H9 (cell line): ENCODE measurements at regions not wholly inside any gene's neighbourhood (a gene's known extent, or its start where the extent isn't known, plus 50 kb on each side); places are given as distances from the start of the nearest gene placed in this dataset.

Experiments used
- DNase-seq: peaks from one replicate; pipeline ENCODE4 v3.0.0-alpha.2; 2017
- H2AFZ ChIP-seq: one replicate; pipeline ENCODE4 v1.6.1; 2013; ENCODE audit warnings: mild to moderate bottlenecking, low read length, control low read depth, moderate library complexity
- H2AK5ac ChIP-seq: 2 replicates; pipeline ENCODE4 v1.6.1; 2013; ENCODE audit warnings: low read length, control low read depth, mixed read lengths; ENCODE audit not compliant: insufficient read length
- H2BK120ac ChIP-seq: one replicate; pipeline ENCODE4 v1.6.1; 2013; ENCODE audit warnings: low read depth, mild to moderate bottlenecking, low read length, control low read depth, inconsistent platforms; ENCODE audit not compliant: poor library complexity, severe bottlenecking
- H2BK12ac ChIP-seq: 2 replicates; pipeline ENCODE4 v1.6.1; 2013; ENCODE audit warnings: low read length, control low read depth, mixed read lengths, low read depth; ENCODE audit not compliant: insufficient read length
- H2BK15ac ChIP-seq: 2 replicates; pipeline ENCODE4 v1.6.1; 2013; ENCODE audit warnings: low read depth, low read length, control low read depth
- H2BK20ac ChIP-seq: one replicate; pipeline ENCODE4 v1.6.1; 2013; ENCODE audit warnings: low read depth, mild to moderate bottlenecking, low read length, control low read depth, inconsistent platforms; ENCODE audit not compliant: poor library complexity, severe bottlenecking
- H2BK5ac ChIP-seq: 2 replicates; pipeline ENCODE4 v1.6.1; 2013; ENCODE audit warnings: low read length, control low read depth, mixed read lengths; ENCODE audit not compliant: insufficient read length
- H3K14ac ChIP-seq: 2 replicates; pipeline ENCODE4 v1.6.1; 2013; ENCODE audit warnings: low read length, control low read depth; ENCODE audit not compliant: insufficient read depth
- H3K18ac ChIP-seq: 2 replicates; pipeline ENCODE4 v1.6.1; 2013; ENCODE audit warnings: low read depth, mild to moderate bottlenecking, mixed read lengths, low read length, control low read depth; ENCODE audit not compliant: insufficient read length
- H3K23ac ChIP-seq: 2 replicates; pipeline ENCODE4 v1.6.1; 2013; ENCODE audit warnings: low read length, control low read depth, mixed read lengths, low read depth; ENCODE audit not compliant: insufficient read length
- H3K23me2 ChIP-seq: 2 replicates; pipeline ENCODE4 v1.6.1; 2013; ENCODE audit warnings: low read depth, mild to moderate bottlenecking, mixed read lengths, low read length, control low read depth; ENCODE audit not compliant: insufficient read length, poor library complexity, severe bottlenecking
- H3K27ac ChIP-seq: 2 replicates; pipeline ENCODE4 v1.5.1; 2013; ENCODE audit warnings: low read length, control low read depth, mixed read lengths, low read depth; ENCODE audit not compliant: insufficient read length
- H3K27me3 ChIP-seq: 2 replicates; pipeline ENCODE4 v1.6.1; 2013; ENCODE audit warnings: low read length, control low read depth, inconsistent platforms; ENCODE audit not compliant: insufficient read depth
- H3K4ac ChIP-seq: 2 replicates; pipeline ENCODE4 v1.6.1; 2013; ENCODE audit warnings: low read depth, mild to moderate bottlenecking, control low read depth, inconsistent platforms, low read length, moderate library complexity
- H3K4me1 ChIP-seq: 2 replicates; pipeline ENCODE4 v1.6.1; 2013; ENCODE audit warnings: low read length, control low read depth, inconsistent platforms; ENCODE audit not compliant: insufficient read depth
- H3K4me2 ChIP-seq: 2 replicates; pipeline ENCODE4 v1.6.1; 2013; ENCODE audit warnings: low read length, control low read depth, mixed read lengths; ENCODE audit not compliant: insufficient read length, insufficient read depth
- H3K56ac ChIP-seq: 2 replicates; pipeline ENCODE4 v1.6.1; 2013; ENCODE audit warnings: low read depth, mild to moderate bottlenecking, mixed read lengths, low read length, control low read depth; ENCODE audit not compliant: insufficient read length
- H3K79me1 ChIP-seq: 2 replicates; pipeline ENCODE4 v1.6.1; 2013; ENCODE audit warnings: low read depth, mild to moderate bottlenecking, moderate library complexity, low read length, control low read depth, inconsistent platforms; ENCODE audit not compliant: insufficient read depth, poor library complexity, severe bottlenecking
- H3K79me2 ChIP-seq: 2 replicates; pipeline ENCODE4 v1.6.1; 2013; ENCODE audit warnings: low read length, control low read depth, inconsistent platforms; ENCODE audit not compliant: insufficient read depth
- H3K9ac ChIP-seq: 2 replicates; pipeline ENCODE4 v1.6.1; 2013; ENCODE audit warnings: low read length, control low read depth, mixed read lengths; ENCODE audit not compliant: insufficient read length; ENCODE audit errors: extremely low read depth
- H3K9me3 ChIP-seq: one replicate; pipeline ENCODE4 v1.6.1; 2013; ENCODE audit warnings: low read depth, low read length, inconsistent platforms; ENCODE audit not compliant: control insufficient read depth
- H3T11ph ChIP-seq: one replicate; pipeline ENCODE4 v1.6.1; 2013; ENCODE audit warnings: mild to moderate bottlenecking, low read length, control low read depth, inconsistent platforms
- H4K20me1 ChIP-seq: one replicate; pipeline ENCODE4 v1.6.1; 2013; ENCODE audit not compliant: control insufficient read depth, insufficient read length, insufficient read depth
- H4K5ac ChIP-seq: 2 replicates; pipeline ENCODE4 v1.6.1; 2013; ENCODE audit warnings: low read depth, mild to moderate bottlenecking, mixed read lengths, low read length, control low read depth; ENCODE audit not compliant: insufficient read length
- H4K8ac ChIP-seq: replicated peaks from 2 replicates; pipeline ENCODE4 v1.6.1; 2013; ENCODE audit warnings: low read length, control low read depth, mixed read lengths, low read depth; ENCODE audit not compliant: insufficient read length
- H4K91ac ChIP-seq: 2 replicates; pipeline ENCODE4 v1.6.1; 2013; ENCODE audit warnings: low read depth, mild to moderate bottlenecking, moderate library complexity, mixed read lengths, low read length, control low read depth; ENCODE audit not compliant: insufficient read length
- H3K27ac Mint-ChIP-seq, 3 experiments: 2 replicates in 2 of 3; 3 replicates in 1 of 3; pipeline ENCODE4 v1.8.0; 2020 to 2021; ENCODE audit warnings: mixed read lengths in 3 of 3, mild to moderate bottlenecking in 1 of 3, moderate library complexity in 1 of 3
- H3K27me3 Mint-ChIP-seq: 2 replicates; pipeline ENCODE4 v1.8.0; 2021; ENCODE audit warnings: low read depth, mild to moderate bottlenecking, moderate library complexity, mixed read lengths
- H3K36me3 Mint-ChIP-seq, 3 experiments: 2 replicates in 2 of 3; 3 replicates in 1 of 3; pipeline ENCODE4 v1.8.0; 2020 to 2021; ENCODE audit warnings: low read depth in 3 of 3, mixed read lengths in 3 of 3; ENCODE audit not compliant: insufficient read depth in 1 of 3
- H3K4me1 Mint-ChIP-seq, 2 experiments: 2 replicates each; pipeline ENCODE4 v1.8.0; 2020; ENCODE audit warnings: mixed read lengths in 2 of 2
- H3K4me3 Mint-ChIP-seq, 2 experiments: 2 replicates in 1 of 2; 3 replicates in 1 of 2; pipeline ENCODE4 v1.8.0; 2020 to 2021; ENCODE audit warnings: mild to moderate bottlenecking in 2 of 2, mixed read lengths in 2 of 2, moderate library complexity in 1 of 2
- H3K9me3 Mint-ChIP-seq, 2 experiments: 2 replicates in 1 of 2; 3 replicates in 1 of 2; pipeline ENCODE4 v1.8.0; 2020; ENCODE audit warnings: mild to moderate bottlenecking in 2 of 2, mixed read lengths in 2 of 2, moderate library complexity in 1 of 2
- CTCF ChIP-seq: fragments of 200-600 bp; sonication (generic); conservative IDR thresholded peaks from 3 replicates; pipeline ENCODE4 v1.8.0; 2021; ENCODE audit warnings: antibody characterized with exemption, mild to moderate bottlenecking
- WGBS: extraction: QIAGEN DNeasy Blood & Tissue Kit; methylation state at CpG from one replicate; pipeline ENCODE4 v1.1.7; 2013; ENCODE audit warnings: missing lambda C conversion rate, low lambda C conversion rate, mixed read lengths; ENCODE audit not compliant: insufficient read length; ENCODE audit errors: extremely low coverage; 5-methylcytosine and 5-hydroxymethylcytosine counted together

- Histone ChIP-seq H3K4me2 (no peak overlapping the region), H2AFZ (no peak overlapping the region), H3K4me1 (no peaks in the 10 kb centered on the region), H2BK120ac (no peak overlapping the region), H3K23me2 (no peaks in the 10 kb centered on the region), H3K14ac (no peak overlapping the region), H4K5ac (no peak overlapping the region), H4K91ac (no peak overlapping the region), H3K9me3 (no peaks in the 10 kb centered on the region), H4K8ac (no peak overlapping the region), H4K20me1 (no peaks in the 10 kb centered on the region), H2AK5ac (no peak overlapping the region), H3K79me2 (no peaks in the 10 kb centered on the region), H2BK20ac (no peak overlapping the region), H3K27me3 (no peaks in the 10 kb centered on the region), H2BK5ac (no peak overlapping the region), H3K9ac (no peak overlapping the region), H3K27ac (no peak overlapping the region), H3K56ac (no peak overlapping the region), H2BK15ac (no peak overlapping the region), H3K23ac (no peak overlapping the region), H3K79me1 (no peaks in the 10 kb centered on the region), H2BK12ac (no peak overlapping the region), H3K4ac (no peak overlapping the region), H3T11ph (no peak overlapping the region), H3K18ac (no peak overlapping the region)
- H3K27ac Mint-ChIP-seq = peak overlapping the region in 1 of 3 experiments; percentile 27; a peak in 1 of 7 replicates
- no peaks in the 10 kb centered on the region for H3K36me3 Mint-ChIP-seq
- no peaks in the 10 kb centered on the region for H3K9me3 Mint-ChIP-seq
- no peak for DNase-seq
- no peak overlapping the region for H3K4me3 Mint-ChIP-seq
- TF ChIP-seq CTCF = no peak
- H3K4me1 Mint-ChIP-seq = peaks cover 3 to 4% of the 10 kb centered on the region in 2 experiments; a peak in 2 of 4 replicates
- WGBS = no CpG with 5 or more reads among the region's 20 CpGs
- no peaks in the 10 kb centered on the region; the same call in 1 of the 2 replicates for H3K27me3 Mint-ChIP-seq
Measured at GRCh38 chr22:49586244-49586748, 241.4 kb downstream of the BRD1 start.
